H1 (cell line): ENCODE measurements at regions not wholly inside any gene's neighbourhood (a gene's known extent, or its start where the extent isn't known, plus 50 kb on each side); places are given as distances from the start of the nearest gene placed in this dataset.

Experiments used
- CTCF ChIA-PET: fragments of 300-600 bp; sonication (Branson Sonifier 250); formaldehyde crosslinking; loops from one replicate; lab custom pipeline; 2021; ENCODE audit not compliant: partially characterized antibody; lab: Charles Lee
- POLR2A ChIA-PET: fragments of 300-600 bp; sonication (Branson Sonifier 250); formaldehyde crosslinking; loops from one replicate; lab custom pipeline; 2021; ENCODE audit warnings: inconsistent platforms; ENCODE audit not compliant: partially characterized antibody; lab: Charles Lee
- DNase-seq, 2 experiments: peaks; one replicate each; pipeline versions ENCODE4 v3.0.0 to v3.0.0-alpha.2; 2010 to 2022; ENCODE audit warnings: low spot score in 2 of 2, low read depth in 1 of 2, mixed read lengths in 1 of 2
- FAIRE-seq: peaks from 2 replicates; lab custom pipeline; 2011; peaks lifted over from hg19 to GRCh38; lab: Jason Lieb, UNC
- H2AFZ ChIP-seq: 2 replicates; pipeline ENCODE4 v1.8.1; 2012; ENCODE audit warnings: low read length, inconsistent platforms
- H2AK5ac ChIP-seq: 2 replicates; pipeline ENCODE4 v1.6.1; 2013; ENCODE audit warnings: low read depth, low read length
- H2BK120ac ChIP-seq: replicated peaks from 2 replicates; pipeline ENCODE3; 2013; ENCODE audit warnings: low read depth, low read length, inconsistent platforms
- H2BK12ac ChIP-seq: 2 replicates; pipeline ENCODE4 v1.6.1; 2013; ENCODE audit warnings: low read depth, low read length
- H2BK15ac ChIP-seq: 2 replicates; pipeline ENCODE4 v1.6.1; 2013; ENCODE audit warnings: low read length
- H2BK20ac ChIP-seq: 2 replicates; pipeline ENCODE4 v1.6.1; 2013; ENCODE audit warnings: low read length
- H2BK5ac ChIP-seq: 2 replicates; pipeline ENCODE4 v1.6.1; 2013; ENCODE audit warnings: low read depth, low read length
- H3K14ac ChIP-seq: 2 replicates; pipeline ENCODE4 v1.6.1; 2013; ENCODE audit warnings: inconsistent platforms; ENCODE audit not compliant: insufficient read length
- H3K18ac ChIP-seq: 2 replicates; pipeline ENCODE4 v1.6.1; 2013; ENCODE audit warnings: low read length; ENCODE audit errors: extremely low read depth
- H3K23ac ChIP-seq: 2 replicates; pipeline ENCODE4 v1.6.1; 2013; ENCODE audit warnings: inconsistent platforms; ENCODE audit not compliant: insufficient read length
- H3K23me2 ChIP-seq: 2 replicates; pipeline ENCODE4 v1.6.1; 2013; ENCODE audit warnings: low read depth, low read length
- H3K27ac ChIP-seq: 2 replicates; pipeline ENCODE4 v1.6.1; 2011; ENCODE audit warnings: low read depth, low read length, inconsistent platforms
- H3K27me3 ChIP-seq, 4 experiments: replicated peaks in 1 of 4; 1 replicate in 1 of 4; 2 replicates in 3 of 4; pipeline versions ENCODE4 v1.6.1 to v1.8.1; 2011 to 2013; ENCODE audit warnings: low read length in 3 of 4, mild to moderate bottlenecking in 3 of 4, inconsistent platforms in 2 of 4, mixed read lengths in 2 of 4, moderate library complexity in 1 of 4; ENCODE audit not compliant: control insufficient read depth in 3 of 4, insufficient read depth in 3 of 4; ENCODE audit errors: extremely low read depth in 1 of 4
- H3K36me3 ChIP-seq, 4 experiments: 2 replicates each; pipeline versions ENCODE4 v1.6.1 to v1.8.1; 2011 to 2013; ENCODE audit warnings: mild to moderate bottlenecking in 4 of 4, low read length in 3 of 4, moderate library complexity in 2 of 4, control low read depth in 1 of 4, inconsistent platforms in 1 of 4; ENCODE audit not compliant: insufficient read depth in 4 of 4, control insufficient read depth in 2 of 4
- H3K4ac ChIP-seq: replicated peaks from 2 replicates; pipeline ENCODE3; 2013; ENCODE audit warnings: low read length, low read depth, mixed read lengths, inconsistent platforms; ENCODE audit not compliant: insufficient read length
- H3K4me1 ChIP-seq, 4 experiments: replicated peaks in 1 of 4; 1 replicate in 1 of 4; 2 replicates in 3 of 4; pipeline versions ENCODE4 v1.6.1 to v1.8.1; 2011 to 2013; ENCODE audit warnings: low read length in 3 of 4, inconsistent platforms in 2 of 4, mixed read lengths in 1 of 4; ENCODE audit not compliant: insufficient read depth in 4 of 4, control insufficient read depth in 3 of 4
- H3K4me2 ChIP-seq, 2 experiments: 2 replicates each; pipeline versions ENCODE4 v1.6.1 to v1.8.1; 2011 to 2013; ENCODE audit warnings: low read depth in 2 of 2, low read length in 2 of 2, control low read depth in 1 of 2, inconsistent platforms in 1 of 2, mild to moderate bottlenecking in 1 of 2; ENCODE audit not compliant: insufficient read depth in 1 of 2
- H3K4me3 ChIP-seq, 4 experiments: fragments of 200-600, 300-600 bp in 1 of 4; sonication (generic), shearing (Covaris generic), sonication (Bioruptor Twin) in 1 of 4; 2 replicates each; pipeline versions ENCODE4 v1.5.1 to v1.8.1; 2011 to 2016; ENCODE audit warnings: low read length in 4 of 4, low read depth in 3 of 4, control low read depth in 2 of 4, inconsistent platforms in 2 of 4, mild to moderate bottlenecking in 2 of 4, mixed read lengths in 1 of 4, moderate library complexity in 1 of 4; ENCODE audit not compliant: insufficient read depth in 2 of 4; ENCODE audit errors: extremely low read depth in 1 of 4
- H3K56ac ChIP-seq: replicated peaks from 2 replicates; pipeline ENCODE3; 2013; ENCODE audit warnings: low read depth, mild to moderate bottlenecking, mixed read lengths, low read length, inconsistent platforms; ENCODE audit not compliant: insufficient read length
- H3K79me1 ChIP-seq: 2 replicates; pipeline ENCODE4 v1.6.1; 2013; ENCODE audit warnings: low read depth, low read length, control low read depth
- H3K79me2 ChIP-seq, 2 experiments: 2 replicates each; pipeline versions ENCODE4 v1.6.1 to v1.8.1; 2012 to 2013; ENCODE audit warnings: low read length in 2 of 2, mild to moderate bottlenecking in 2 of 2, inconsistent platforms in 1 of 2; ENCODE audit not compliant: insufficient read depth in 2 of 2, control insufficient read depth in 1 of 2
- H3K9ac ChIP-seq, 4 experiments: replicated peaks in 1 of 4; 1 replicate in 1 of 4; 2 replicates in 3 of 4; pipeline versions ENCODE4 v1.6.1 to v1.8.1; 2011 to 2013; ENCODE audit warnings: low read depth in 3 of 4, low read length in 3 of 4, control low read depth in 2 of 4, mild to moderate bottlenecking in 2 of 4, moderate library complexity in 2 of 4, inconsistent platforms in 1 of 4; ENCODE audit errors: extremely low read depth in 1 of 4
- H3K9me3 ChIP-seq, 2 experiments: 2 replicates each; pipeline versions ENCODE4 v1.6.1 to v1.8.1; 2012 to 2013; ENCODE audit warnings: mild to moderate bottlenecking in 2 of 2, moderate library complexity in 2 of 2, control low read depth in 1 of 2, inconsistent platforms in 1 of 2, low read depth in 1 of 2, low read length in 1 of 2, mixed read lengths in 1 of 2; ENCODE audit not compliant: insufficient read depth in 2 of 2
- H4K20me1 ChIP-seq, 2 experiments: replicated peaks in 1 of 2; 2 replicates each; pipeline versions ENCODE3 to v1.8.1; 2011 to 2013; ENCODE audit warnings: inconsistent platforms in 2 of 2, low read length in 2 of 2, mild to moderate bottlenecking in 1 of 2; ENCODE audit not compliant: insufficient read depth in 2 of 2, control insufficient read depth in 1 of 2
- H4K5ac ChIP-seq: 2 replicates; pipeline ENCODE4 v1.6.1; 2013; ENCODE audit warnings: low read length, low read depth, mixed read lengths, inconsistent platforms; ENCODE audit not compliant: insufficient read length
- H4K8ac ChIP-seq: 2 replicates; pipeline ENCODE4 v1.8.0; 2013; ENCODE audit warnings: mild to moderate bottlenecking, moderate library complexity, low read length, inconsistent platforms; ENCODE audit not compliant: insufficient read depth; ENCODE audit errors: extremely low read depth
- H4K91ac ChIP-seq: replicated peaks from 2 replicates; pipeline ENCODE3; 2013; ENCODE audit warnings: low read length, mixed read lengths, inconsistent platforms; ENCODE audit not compliant: insufficient read length
- BACH1 ChIP-seq: IDR thresholded peaks from 2 replicates; pipeline ENCODE4 v1.6.1; 2012; ENCODE audit warnings: low read length, improper control_type of control experiment
- CHD1 ChIP-seq: IDR thresholded peaks from 2 replicates; pipeline ENCODE4 v1.6.1; 2012; ENCODE audit warnings: low read depth, low read length, improper control_type of control experiment
- CTBP2 ChIP-seq: IDR thresholded peaks from 2 replicates; pipeline ENCODE4 v1.7.0; 2011; ENCODE audit warnings: borderline replicate concordance, mild to moderate bottlenecking, moderate library complexity, mixed read lengths, low read length; ENCODE audit not compliant: insufficient read depth, insufficient read length
- EZH2 ChIP-seq: fragments of 200-600 bp; sonication (generic); IDR thresholded peaks from 2 replicates; pipeline ENCODE4 v1.7.1; 2012; ENCODE audit warnings: low read depth, mild to moderate bottlenecking, moderate library complexity, low read length, inconsistent platforms; ENCODE audit not compliant: severe bottlenecking
- HDAC6 ChIP-seq: IDR thresholded peaks from one replicate; pipeline ENCODE4 v1.7.1; 2012; ENCODE audit warnings: low read depth, mild to moderate bottlenecking, inconsistent platforms, low read length, moderate library complexity
- KDM4A ChIP-seq: IDR thresholded peaks from one replicate; pipeline ENCODE4 v1.7.1; 2012; ENCODE audit warnings: low read depth, mild to moderate bottlenecking, moderate library complexity, low read length, inconsistent platforms; ENCODE audit not compliant: severe bottlenecking
- POU5F1 ChIP-seq: IDR thresholded peaks from 2 replicates; pipeline ENCODE4 v1.6.1; 2011; ENCODE audit warnings: low read depth, mild to moderate bottlenecking, low read length, moderate library complexity
- RXRA ChIP-seq: IDR thresholded peaks from 2 replicates; pipeline ENCODE4 v1.6.1; 2011; ENCODE audit warnings: low read depth, mild to moderate bottlenecking, low read length, moderate library complexity; ENCODE audit not compliant: insufficient read depth
- SAP30 ChIP-seq: fragments of 300-600 bp; sonication (generic); IDR thresholded peaks from 2 replicates; pipeline ENCODE4 v1.7.1; 2012; ENCODE audit warnings: low read length, moderate library complexity, mild to moderate bottlenecking, inconsistent platforms; ENCODE audit not compliant: insufficient read depth, insufficient replicate concordance
- TEAD4 ChIP-seq: IDR thresholded peaks from 2 replicates; pipeline ENCODE4 v1.6.1; 2012; ENCODE audit warnings: low read depth, low read length, inconsistent platforms, mixed read lengths
- ZNF274 ChIP-seq: IDR thresholded peaks from 2 replicates; pipeline ENCODE4 v1.7.0; 2012; ENCODE audit warnings: low read length, borderline replicate concordance; ENCODE audit errors: extremely low read depth
- WGBS, 2 experiments: shearing (Covaris generic) in 1 of 2; methylation state at CpG; one replicate each; pipeline versions ENCODE4 v1.1.6 to v1.1.7; 2013 to 2015; ENCODE audit warnings: low lambda C conversion rate in 2 of 2, mixed read lengths in 2 of 2, inconsistent platforms in 1 of 2, low coverage in 1 of 2, missing lambda C conversion rate in 1 of 2; ENCODE audit not compliant: insufficient replicate concordance in 2 of 2, insufficient coverage in 1 of 2, insufficient read length in 1 of 2; ENCODE audit errors: extremely low coverage in 1 of 2, missing lambda C conversion rate in 1 of 2; 5-methylcytosine and 5-hydroxymethylcytosine counted together
- TF ChIP-seq, protein P1 (sequence below): IDR thresholded peaks from 2 replicates; pipeline ENCODE4 v1.6.1; 2011; ENCODE audit warnings: low read depth, mild to moderate bottlenecking, low read length; ENCODE audit not compliant: insufficient read depth
- TF ChIP-seq, protein P2 (sequence below): IDR thresholded peaks from 2 replicates; pipeline ENCODE4 v1.6.1; 2011; ENCODE audit warnings: low read length, improper control_type of control experiment

DNA sequence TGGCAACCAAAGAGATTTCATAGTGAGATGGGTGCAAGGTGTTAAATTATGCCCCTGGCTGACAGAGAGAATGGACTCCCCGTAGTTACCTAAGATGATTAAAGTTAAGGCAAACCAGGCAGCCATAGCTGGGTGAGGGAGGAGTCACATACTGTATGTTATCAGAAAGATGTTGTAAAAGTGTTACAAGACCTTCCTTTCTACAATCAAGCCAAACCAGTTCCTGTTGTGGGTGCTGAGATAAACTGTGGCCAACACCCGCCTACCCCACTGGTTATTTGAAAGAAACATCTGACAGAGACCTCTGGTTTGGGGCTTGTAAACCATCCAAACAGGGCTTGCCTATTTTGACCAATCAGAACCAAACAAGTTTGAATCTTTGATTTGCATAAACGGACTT is 684.7 kb upstream of the NUDT12 start:
- Histone ChIP-seq H3K4ac (no peak overlapping the region), H3K27me3 (no peaks in the 10 kb centered on the region), H3K4me3 (no peak overlapping the region), H3K27ac (no peak overlapping the region; the same call in 1 of the 2 replicates), H3K14ac (no peak overlapping the region), H3K9ac (no peak overlapping the region), H2BK5ac (no peak overlapping the region), H2BK20ac (no peak overlapping the region), H3K18ac (no peak overlapping the region), H3K56ac (no peak overlapping the region), H2AK5ac (no peak overlapping the region), H3K4me2 (no peak overlapping the region), H3K36me3 (no peaks in the 10 kb centered on the region), H2BK12ac (no peak overlapping the region), H4K20me1 (no peaks in the 10 kb centered on the region), H3K9me3 (no peaks in the 10 kb centered on the region), H4K8ac (no peak overlapping the region), H3K23me2 (no peaks in the 10 kb centered on the region), H4K5ac (no peak overlapping the region), H2BK120ac (no peak overlapping the region), H3K79me2 (no peaks in the 10 kb centered on the region), H2BK15ac (no peak overlapping the region), H2AFZ (0 out of 2 replicates have a peak overlapping the region, but pooled peaks have one; percentile 62), H3K23ac (no peak overlapping the region), H3K79me1 (no peaks in the 10 kb centered on the region), H3K4me1 (no peaks in the 10 kb centered on the region), H4K91ac (no peak overlapping the region)
- no peak for FAIRE-seq
- WGBS, 2 experiments = 96% methylated on average over 3 of the region's 3 CpGs; no CpG with 5 or more reads in 1 of the 2 experiments
- ChIA-PET POLR2A (no interaction called here), CTCF (interaction anchor here (0.5 kb wide), 1 partner anchor 435 kb away, joined by 3 read pairs; no protein-coding TSS in a partner anchor)
- no peak for DNase-seq
- no peak for TF ChIP-seq RXRA
- TF ChIP-seq, protein P1, sequence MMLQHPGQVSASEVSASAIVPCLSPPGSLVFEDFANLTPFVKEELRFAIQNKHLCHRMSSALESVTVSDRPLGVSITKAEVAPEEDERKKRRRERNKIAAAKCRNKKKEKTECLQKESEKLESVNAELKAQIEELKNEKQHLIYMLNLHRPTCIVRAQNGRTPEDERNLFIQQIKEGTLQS = no peak
- no peak for TF ChIP-seq HDAC6
- TF ChIP-seq, protein P2, sequence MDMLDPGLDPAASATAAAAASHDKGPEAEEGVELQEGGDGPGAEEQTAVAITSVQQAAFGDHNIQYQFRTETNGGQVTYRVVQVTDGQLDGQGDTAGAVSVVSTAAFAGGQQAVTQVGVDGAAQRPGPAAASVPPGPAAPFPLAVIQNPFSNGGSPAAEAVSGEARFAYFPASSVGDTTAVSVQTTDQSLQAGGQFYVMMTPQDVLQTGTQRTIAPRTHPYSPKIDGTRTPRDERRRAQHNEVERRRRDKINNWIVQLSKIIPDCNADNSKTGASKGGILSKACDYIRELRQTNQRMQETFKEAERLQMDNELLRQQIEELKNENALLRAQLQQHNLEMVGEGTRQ = no peak
- TF ChIP-seq TEAD4 = no peak
- no peak for TF ChIP-seq BACH1
- TF ChIP-seq SAP30 = no peak
- no peak for TF ChIP-seq POU5F1
- no peak for TF ChIP-seq CHD1
- no peak for TF ChIP-seq KDM4A
- no peak for TF ChIP-seq EZH2
- TF ChIP-seq ZNF274 = no peak
- TF ChIP-seq CTBP2 = no peak
